ENCODE measurements at regions not wholly inside any gene's neighbourhood (a gene's known extent, or its start where the extent isn't known, plus 50 kb on each side); places are given as distances from the start of the nearest gene placed in this dataset.

- TF ChIP-seq CTCF (conservative IDR thresholded peaks at IDR 0.05; ENCODE audit: low read depth, low read length) (peak; percentile 32), ELK1 (IDR thresholded peaks at IDR 0.05; ENCODE audit: borderline replicate concordance, low read depth, low read length) (no peak), POLR2A (IDR thresholded peaks at IDR 0.05; ENCODE audit: low read depth, low read length) (no peak), CEBPB (IDR thresholded peaks at IDR 0.05; ENCODE audit: low read depth, low read length) (no peak), RFX5 (IDR thresholded peaks at IDR 0.05; ENCODE audit: low read depth, low read length) (no peak), USF2 (IDR thresholded peaks at IDR 0.05; ENCODE audit: low read depth, low read length) (peak; percentile 54), RCOR1 (IDR thresholded peaks at IDR 0.05; ENCODE audit: insufficient replicate concordance, low read length) (no peak), RAD21 (IDR thresholded peaks at IDR 0.05; ENCODE audit: low read length) (peak; percentile 56), BHLHE40 (IDR thresholded peaks at IDR 0.05; ENCODE audit: low read depth, low read length) (no peak), MAFK (IDR thresholded peaks at IDR 0.05; ENCODE audit: low read depth, low read length) (no peak), NFE2L2 (IDR thresholded peaks at IDR 0.05; ENCODE audit: low read depth, low read length) (no peak), FOS (IDR thresholded peaks at IDR 0.05; ENCODE audit: low read depth, low read length) (no peak)
Observed at GRCh38 chr12:75816897-75817296, 214.7 kb downstream of the PHLDA1 start.
